ENCODE measurements at regions not wholly inside any gene's neighbourhood (a gene's known extent, or its start where the extent isn't known, plus 50 kb on each side); places are given as distances from the start of the nearest gene placed in this dataset.
"Not testable (repeated sequence)": the region's sequence is repeated elsewhere in the genome, so short reads cannot be mapped to it uniquely, and the experiment has no call there.

DNA sequence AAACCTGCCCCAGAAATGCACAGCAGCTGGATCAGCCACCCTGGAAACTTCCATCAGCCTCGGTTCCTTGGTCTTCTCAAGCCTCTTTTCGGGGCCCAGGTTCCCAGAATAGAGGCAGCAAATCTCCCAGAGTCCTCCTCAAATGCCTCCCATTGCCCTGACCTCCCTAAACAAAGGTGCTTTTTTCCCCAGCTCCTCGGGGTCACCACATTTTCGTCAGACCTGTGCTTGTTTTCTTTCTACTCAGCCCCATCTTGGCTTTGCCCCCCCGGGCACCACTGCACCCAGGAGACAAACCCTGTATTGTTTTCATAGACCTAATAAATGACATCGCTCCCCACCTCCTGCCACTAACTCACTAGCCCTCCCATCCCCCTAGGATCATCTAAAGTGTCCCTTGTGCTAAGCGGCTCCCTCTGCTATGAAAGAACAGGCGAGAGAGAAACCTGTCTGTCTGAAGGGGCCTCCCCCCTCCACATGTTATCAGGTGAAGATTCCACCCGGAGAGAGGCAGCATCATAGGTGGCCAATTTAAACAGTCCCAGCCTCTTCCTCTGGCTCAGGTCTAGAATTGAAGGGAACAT lies 451.1 kb downstream of the SOX9 start:
- no peak for DNase-seq (ENCODE audit: low read depth in 2 of 2)

DNA sequence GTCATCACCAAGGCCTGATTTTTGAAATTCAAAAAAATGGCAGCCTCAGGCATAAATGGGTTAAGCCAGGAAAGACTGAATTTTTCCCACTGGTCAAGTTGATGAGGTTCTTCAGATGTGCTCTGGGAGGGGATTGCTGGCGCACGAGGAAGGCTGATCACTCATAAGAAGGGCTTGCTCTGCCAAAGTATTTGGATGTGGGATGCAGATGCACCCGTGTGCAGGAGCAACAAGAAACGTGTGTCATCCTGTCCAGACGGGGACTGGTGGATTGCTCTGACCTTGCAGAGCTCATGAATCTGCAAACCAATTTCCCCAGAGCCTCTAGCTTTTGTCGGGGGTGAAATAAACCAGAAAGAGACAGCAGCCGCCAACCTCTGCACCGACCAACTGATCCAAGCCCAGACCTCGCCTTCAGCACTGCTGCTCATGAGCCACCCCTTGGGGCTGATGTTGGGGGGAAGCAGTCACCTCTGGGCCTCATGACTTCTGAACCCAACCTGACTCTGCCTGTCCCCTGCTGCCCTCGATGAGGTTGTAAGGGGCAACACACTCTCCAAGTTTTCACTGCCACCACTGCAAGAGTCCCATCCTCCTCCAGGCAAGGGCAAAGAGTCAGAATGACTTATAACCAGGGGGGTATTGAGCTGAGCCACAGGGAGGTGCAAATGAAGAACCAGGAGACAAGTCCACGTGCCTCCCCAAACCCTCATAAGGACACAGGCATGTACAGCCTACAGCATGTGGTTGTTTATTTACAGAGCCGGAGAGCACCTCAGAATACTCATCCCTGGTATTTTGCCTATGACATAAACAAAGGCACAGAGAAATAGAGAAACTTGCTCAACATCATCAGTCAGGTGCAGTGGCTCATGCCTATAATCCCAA lies 452.0 kb downstream of the SOX9 start:
- no peak for DNase-seq (ENCODE audit: low read depth in 2 of 2)

GRCh38 chr17:72573492-72573801 lies 452.6 kb downstream of the SOX9 start:
- DNase-seq (ENCODE audit: low read depth in 2 of 2), result not testable (repeated sequence)

DNA sequence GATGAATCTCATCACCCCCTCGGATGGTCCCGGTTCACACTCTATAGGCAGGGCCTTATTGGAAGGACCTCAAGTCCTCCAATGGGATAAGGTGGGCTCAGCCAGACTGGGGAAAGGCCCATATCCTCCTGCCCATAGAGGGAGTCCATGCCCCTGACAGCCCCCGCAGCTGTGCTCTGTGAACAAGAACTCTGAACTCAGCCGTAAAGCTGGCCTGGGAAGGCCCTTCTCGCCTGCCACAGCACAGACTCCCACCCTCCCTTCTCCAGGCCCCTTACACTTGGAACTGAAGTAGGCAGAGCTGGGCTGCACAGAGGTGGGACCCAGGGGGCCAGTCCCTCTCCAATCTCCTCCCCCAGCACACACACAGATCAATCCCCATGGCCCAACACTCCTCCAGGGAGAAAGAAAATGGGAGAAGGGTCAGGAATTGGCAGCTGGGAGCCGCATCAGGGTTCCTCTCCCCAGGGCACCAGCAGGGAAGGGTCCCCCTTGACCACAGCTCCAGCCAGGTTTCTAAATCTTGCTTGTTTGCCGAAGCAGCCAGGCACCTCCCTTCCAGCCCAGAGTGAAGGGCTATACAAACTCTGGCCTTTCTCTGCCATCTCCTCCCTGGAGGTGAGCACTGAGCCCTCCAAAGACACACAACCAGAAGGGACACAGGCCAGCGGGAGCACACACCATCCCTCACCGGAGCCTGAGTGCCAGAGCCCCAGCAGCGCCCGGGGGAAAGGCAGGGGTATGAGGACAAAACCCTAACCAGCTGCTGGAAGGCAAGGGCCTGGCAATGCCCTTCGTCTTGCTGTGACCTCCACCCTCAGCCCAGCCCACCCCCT lies 454.1 kb downstream of the SOX9 start:
- DNase-seq (ENCODE audit: low read depth in 2 of 2), result no peak

GRCh38 chr17:72575542-72576233 lies 454.9 kb downstream of the SOX9 start:
- no peak for DNase-seq (ENCODE audit: low read depth in 2 of 2)

- no peak for DNase-seq (ENCODE audit: low read depth in 2 of 2)
Observed at GRCh38 chr17:72576289-72576759, 455.5 kb downstream of the SOX9 start.

DNA sequence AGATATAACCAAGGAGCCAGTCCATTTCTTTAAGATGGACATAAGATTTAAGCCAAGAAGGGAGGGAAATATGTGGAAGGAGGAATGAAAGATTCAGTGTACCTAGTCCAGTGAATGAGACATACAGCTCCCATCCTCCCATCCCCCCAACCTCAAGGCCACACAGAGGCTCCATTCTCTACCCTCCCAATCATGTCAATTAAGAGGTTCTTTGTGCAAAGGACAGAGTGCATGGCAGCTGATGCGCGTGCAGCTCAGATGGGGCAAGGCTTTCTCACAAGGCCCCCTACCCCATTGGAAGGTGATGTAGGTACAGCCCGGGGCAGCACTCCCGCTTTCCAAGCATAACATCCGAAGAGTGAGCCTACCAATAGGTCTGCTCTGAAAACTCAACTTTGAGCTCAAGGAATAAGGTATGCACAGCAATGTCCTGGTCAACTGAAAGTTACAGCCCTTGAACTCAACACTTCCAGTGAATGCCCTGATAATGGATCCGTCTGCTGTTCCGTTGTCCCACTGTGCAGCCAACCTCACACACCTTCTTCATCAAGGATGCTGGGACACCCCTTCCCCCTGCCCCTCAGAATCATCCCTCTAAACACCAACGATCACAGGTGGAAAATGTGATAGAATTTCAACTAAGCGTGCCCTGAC lies 458.1 kb downstream of the SOX9 start:
- no peak for DNase-seq (ENCODE audit: low read depth in 2 of 2)

GRCh38 chr17:72579990-72580320 lies 459.1 kb downstream of the SOX9 start:
- no peak for DNase-seq (ENCODE audit: low read depth in 2 of 2)

DNA sequence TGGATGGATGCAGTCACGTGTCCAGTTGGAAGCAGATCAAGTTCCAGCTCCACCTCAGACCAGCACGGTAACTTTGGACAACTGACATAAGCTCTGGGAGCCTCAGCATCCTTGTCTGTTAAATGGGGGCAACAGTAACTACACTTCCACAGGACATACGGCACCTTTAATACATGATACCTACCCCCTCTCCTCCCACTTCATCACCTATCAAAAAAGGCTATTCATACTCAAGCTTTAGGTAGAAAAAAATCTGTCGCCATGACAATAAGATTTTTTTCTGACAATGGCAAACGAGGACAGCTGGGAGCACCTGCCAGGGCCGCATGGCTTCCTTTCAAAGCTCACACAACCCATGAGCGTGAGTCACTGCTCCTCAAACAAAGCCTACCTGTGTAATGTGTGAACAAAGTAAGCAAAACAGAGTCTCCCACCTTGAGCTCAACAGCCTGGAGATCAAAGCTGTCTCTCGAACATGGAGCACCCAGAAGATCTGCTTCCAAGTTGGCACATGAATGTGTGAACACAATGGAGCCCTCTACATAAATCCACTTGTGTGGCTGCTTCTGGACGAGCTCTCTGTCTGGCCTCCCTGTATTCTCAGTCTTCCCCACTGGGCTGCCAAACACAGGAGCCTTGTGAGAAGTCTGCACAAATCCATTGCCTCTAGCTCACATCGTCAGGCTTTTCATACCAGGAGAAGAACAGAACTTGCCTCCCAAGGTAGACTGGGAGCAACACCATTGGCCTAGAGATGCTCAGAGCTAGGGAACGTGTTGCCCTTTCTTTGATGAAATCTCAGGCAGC lies 459.7 kb downstream of the SOX9 start:
- DNase-seq (ENCODE audit: low read depth in 2 of 2), result no peak

- DNase-seq (ENCODE audit: low read depth in 2 of 2), result no peak
Observed at GRCh38 chr17:72587156-72587555, 466.3 kb downstream of the SOX9 start.

DNA sequence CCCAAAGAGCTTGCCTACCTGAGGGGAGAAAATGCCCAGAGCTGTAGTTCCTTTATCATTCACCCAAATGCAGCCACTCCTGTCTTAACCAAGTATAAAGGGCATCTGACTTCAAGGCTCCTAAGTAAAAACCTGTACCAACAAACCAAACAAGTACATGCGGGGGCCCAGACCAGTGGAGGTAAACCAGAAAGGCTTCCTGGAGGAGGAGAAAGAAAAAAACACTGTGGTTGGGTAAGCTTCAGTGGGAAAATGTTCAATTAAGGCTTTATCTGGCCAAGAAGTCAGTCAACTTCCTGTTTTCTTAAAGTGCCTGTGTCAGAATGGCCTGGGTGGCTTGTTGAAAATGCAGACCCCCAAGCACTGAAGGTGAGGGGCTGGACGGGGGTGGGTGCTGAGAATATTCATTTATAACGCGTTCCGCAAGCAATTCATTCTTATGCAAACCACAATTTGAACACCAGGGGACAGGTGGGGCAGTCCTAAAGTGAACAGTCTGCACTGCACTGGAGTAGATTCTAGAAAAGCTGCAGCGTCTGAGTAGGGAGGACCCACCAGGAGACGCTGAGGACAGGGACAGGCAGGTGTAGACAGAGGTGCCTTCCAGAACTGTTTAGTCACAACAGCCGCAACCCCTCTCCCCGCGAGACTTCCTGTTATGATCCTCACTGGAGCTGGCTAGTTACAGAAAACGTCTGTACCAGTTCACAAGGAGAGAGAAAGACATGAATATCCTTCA lies 467.1 kb downstream of the SOX9 start:
- no peak for DNase-seq (ENCODE audit: low read depth in 2 of 2)

DNA sequence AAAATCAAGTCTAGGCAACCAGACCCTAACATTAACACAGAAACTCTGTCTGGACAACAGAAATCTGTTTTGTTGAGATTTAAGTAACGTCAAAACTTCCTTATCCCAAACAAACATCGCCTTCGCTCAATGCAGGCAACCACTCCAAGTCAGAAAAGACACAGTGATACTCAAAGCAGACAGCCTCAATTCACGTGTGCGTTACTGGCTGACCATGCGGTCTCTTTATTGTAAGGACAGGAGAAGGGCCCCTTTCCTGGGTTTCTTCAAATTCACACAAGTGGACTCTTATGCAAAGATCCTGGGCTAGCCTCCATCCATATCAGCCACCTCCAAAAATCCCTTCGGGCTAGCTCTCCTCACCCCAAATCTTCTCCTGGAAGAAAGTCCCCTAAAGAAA lies 467.7 kb downstream of the SOX9 start:
- no peak for DNase-seq (ENCODE audit: low read depth in 2 of 2)

- no peak for DNase-seq (ENCODE audit: low read depth in 2 of 2)
Observed at GRCh38 chr17:72588961-72589360, 468.1 kb downstream of the SOX9 start.

- DNase-seq (ENCODE audit: low read depth in 2 of 2), result no peak
Observed at GRCh38 chr17:72590382-72590781, 469.6 kb downstream of the SOX9 start.

- no peak for DNase-seq (ENCODE audit: low read depth in 2 of 2)
Observed at GRCh38 chr17:72590882-72591281, 470.1 kb downstream of the SOX9 start.

GRCh38 chr17:72591289-72592241 lies 470.7 kb downstream of the SOX9 start:
- no peak for DNase-seq (ENCODE audit: low read depth in 2 of 2)

DNA sequence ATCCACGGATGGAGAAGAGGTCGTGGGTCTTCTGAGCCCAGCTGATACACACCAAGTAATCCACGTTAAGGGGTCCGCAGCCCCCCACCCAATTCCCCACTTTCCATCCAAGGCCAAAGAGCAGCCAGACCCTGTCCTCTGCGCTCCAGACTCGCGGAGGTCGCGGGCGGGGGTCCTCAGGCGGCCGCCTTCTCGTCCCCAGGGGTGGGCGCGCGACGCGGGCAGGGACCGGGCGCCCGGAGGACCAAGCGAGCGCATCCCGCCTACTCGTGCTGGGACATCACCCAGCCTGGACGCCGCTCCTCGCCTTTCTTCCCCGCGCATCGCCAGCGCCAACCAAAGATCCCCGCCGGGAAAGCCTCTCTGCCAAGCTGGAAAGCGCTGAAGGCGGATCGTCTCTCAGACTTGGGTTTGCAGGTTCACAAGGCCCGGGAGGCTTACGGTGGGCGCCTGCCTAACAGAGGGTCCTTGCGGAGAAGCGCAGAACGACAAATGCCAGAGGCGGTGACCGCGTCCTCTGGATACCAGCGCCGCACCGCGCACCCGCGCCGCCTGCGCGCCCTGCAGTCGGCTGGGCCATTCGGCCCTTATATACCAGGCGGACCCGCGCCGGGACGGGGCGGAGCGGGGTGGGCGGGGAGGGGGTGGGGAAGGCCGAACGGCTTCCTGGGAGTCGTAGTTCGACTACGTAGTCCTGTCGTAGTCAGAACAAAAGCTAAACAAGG lies 471.6 kb downstream of the SOX9 start:
- peak; percentile 61 to 68 for DNase-seq (ENCODE audit: low read depth in 2 of 2)

GRCh38 chr17:72592967-72593325 lies 472.1 kb downstream of the SOX9 start:
- no peak for DNase-seq (ENCODE audit: low read depth in 2 of 2)
